Lung (tissue), 11 donors: ENCODE measurements at regions not wholly inside any gene's neighbourhood (a gene's known extent, or its start where the extent isn't known, plus 50 kb on each side); places are given as distances from the start of the nearest gene placed in this dataset.

Source experiments
- ATAC-seq: fragments of 200-7000 bp; cut with Tn5 transposase; one replicate; pipeline ENCODE4 v1.9.1; 2020; ENCODE audit warnings: moderate number of reproducible peaks; ENCODE audit not compliant: insufficient read depth, low FRiP score
- DNase-seq, 3 donors: peaks; one replicate each; pipeline ENCODE4 v3.0.0-alpha.2; 2013 to 2017
- H3K27ac ChIP-seq, 2 donors: one replicate each; pipeline ENCODE4 v1.5.1; 2013; ENCODE audit warnings: mild to moderate bottlenecking in 2 of 2, moderate library complexity in 2 of 2, control low read depth in 1 of 2, inconsistent platforms in 1 of 2, low read depth in 1 of 2, low read length in 1 of 2
- H3K27me3 ChIP-seq, 3 donors: one replicate each; pipeline ENCODE4 v1.5.1; 2013; ENCODE audit warnings: low read length in 2 of 3; ENCODE audit not compliant: control insufficient read depth in 3 of 3, insufficient read depth in 3 of 3
- H3K36me3 ChIP-seq, 4 donors: one replicate each; pipeline ENCODE4 v1.5.1; 2013; ENCODE audit warnings: low read length in 4 of 4, mild to moderate bottlenecking in 1 of 4, moderate library complexity in 1 of 4; ENCODE audit not compliant: control insufficient read depth in 4 of 4, insufficient read depth in 4 of 4
- H3K4me1 ChIP-seq, 5 donors: one replicate each; pipeline ENCODE4 v1.5.1; 2013; ENCODE audit warnings: low read length in 5 of 5, mild to moderate bottlenecking in 2 of 5, moderate library complexity in 1 of 5; ENCODE audit not compliant: control insufficient read depth in 5 of 5, insufficient read depth in 5 of 5
- H3K4me3 ChIP-seq: one replicate; pipeline ENCODE4 v1.5.1; 2013; ENCODE audit warnings: mild to moderate bottlenecking, control low read depth, moderate library complexity
- H3K9ac ChIP-seq, 2 donors: one replicate each; pipeline ENCODE4 v1.5.1; 2013; ENCODE audit warnings: low read length in 2 of 2, control low read depth in 1 of 2; ENCODE audit not compliant: insufficient read depth in 1 of 2
- H3K9me3 ChIP-seq, 4 donors: one replicate each; pipeline ENCODE4 v1.5.1; 2013; ENCODE audit warnings: low read length in 3 of 4, mild to moderate bottlenecking in 1 of 4, moderate library complexity in 1 of 4; ENCODE audit not compliant: control insufficient read depth in 4 of 4, insufficient read depth in 3 of 4
- WGBS, 2 donors: extraction: QIAGEN DNeasy Blood & Tissue Kit; methylation state at CpG; one replicate each; pipeline ENCODE4 v1.1.7; 2013; 5-methylcytosine and 5-hydroxymethylcytosine counted together
- TF ChIP-seq, protein P1 (sequence below): IDR thresholded peaks from 2 replicates; pipeline ENCODE4 v1.5.1; 2012; ENCODE audit warnings: mild to moderate bottlenecking; ENCODE audit errors: control extremely low read depth, extremely low read depth
- donor health status: control.
- donor health status: control.
- donor health status: Bipolar disorder and iron deficiency.
- donor health status: healthy.
- donor health status: DM: yes; HTN: yes; CAD: no.

- Histone ChIP-seq H3K4me3 (no peak overlapping the region), H3K9me3 (no peaks in the 10 kb centered on the region), H3K27me3 (peaks cover 0 to 3% (median 0%) of the 10 kb centered on the region in 3 donors), H3K4me1 (peaks cover 0 to 1% (median 0%) of the 10 kb centered on the region in 5 donors), H3K9ac (no peak overlapping the region), H3K36me3 (no peaks in the 10 kb centered on the region), H3K27ac (no peak overlapping the region)
- 66 to 89% methylated on average over 2 of the region's 2 CpGs for WGBS, 2 donors
- TF ChIP-seq, protein P1, sequence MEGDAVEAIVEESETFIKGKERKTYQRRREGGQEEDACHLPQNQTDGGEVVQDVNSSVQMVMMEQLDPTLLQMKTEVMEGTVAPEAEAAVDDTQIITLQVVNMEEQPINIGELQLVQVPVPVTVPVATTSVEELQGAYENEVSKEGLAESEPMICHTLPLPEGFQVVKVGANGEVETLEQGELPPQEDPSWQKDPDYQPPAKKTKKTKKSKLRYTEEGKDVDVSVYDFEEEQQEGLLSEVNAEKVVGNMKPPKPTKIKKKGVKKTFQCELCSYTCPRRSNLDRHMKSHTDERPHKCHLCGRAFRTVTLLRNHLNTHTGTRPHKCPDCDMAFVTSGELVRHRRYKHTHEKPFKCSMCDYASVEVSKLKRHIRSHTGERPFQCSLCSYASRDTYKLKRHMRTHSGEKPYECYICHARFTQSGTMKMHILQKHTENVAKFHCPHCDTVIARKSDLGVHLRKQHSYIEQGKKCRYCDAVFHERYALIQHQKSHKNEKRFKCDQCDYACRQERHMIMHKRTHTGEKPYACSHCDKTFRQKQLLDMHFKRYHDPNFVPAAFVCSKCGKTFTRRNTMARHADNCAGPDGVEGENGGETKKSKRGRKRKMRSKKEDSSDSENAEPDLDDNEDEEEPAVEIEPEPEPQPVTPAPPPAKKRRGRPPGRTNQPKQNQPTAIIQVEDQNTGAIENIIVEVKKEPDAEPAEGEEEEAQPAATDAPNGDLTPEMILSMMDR: no peak
- ATAC-seq (no peak), DNase-seq (no peak)
These were observed 260.6 kb upstream of the NCKAP5 start for GRCh38 chr2:133828913-133829312.

- 36 to 76% methylated on average over 3 of the region's 3 CpGs for WGBS, 2 donors
- Histone ChIP-seq H3K27ac (no peak overlapping the region), H3K9me3 (no peaks in the 10 kb centered on the region), H3K9ac (no peak overlapping the region), H3K4me3 (no peak overlapping the region), H3K27me3 (peaks cover 0 to 3% (median 0%) of the 10 kb centered on the region in 3 donors), H3K4me1 (peaks cover 0 to 1% (median 0%) of the 10 kb centered on the region in 5 donors), H3K36me3 (no peaks in the 10 kb centered on the region)
- ATAC-seq (no peak), DNase-seq (no peak)
- TF ChIP-seq, protein P1: no peak
These were observed 261.3 kb upstream of the NCKAP5 start for GRCh38 chr2:133829450-133830020.

GRCh38 chr2:133833746-133834145, 265.5 kb upstream of the NCKAP5 start:
- no peak overlapping the region for H3K9ac ChIP-seq
- TF ChIP-seq, protein P1: no peak
- no peak overlapping the region for H3K4me3 ChIP-seq
- peaks cover 0 to 2% (median 0%) of the 10 kb centered on the region in 4 donors for H3K9me3 ChIP-seq
- DNase-seq (no peak), ATAC-seq (no peak)
- no peak overlapping the region for H3K27ac ChIP-seq
- 79 to 100% methylated on average over 1 of the region's 1 CpG for WGBS, 2 donors
- peaks cover 0 to 5% (median 0%) of the 10 kb centered on the region in 5 donors for H3K4me1 ChIP-seq
- H3K36me3 ChIP-seq: no peaks in the 10 kb centered on the region
- H3K27me3 ChIP-seq: no peaks in the 10 kb centered on the region
